ENCODE measurements at regions not wholly inside any gene's neighbourhood (a gene's known extent, or its start where the extent isn't known, plus 50 kb on each side); places are given as distances from the start of the nearest gene placed in this dataset.
A peak's percentile ranks its signal among the peaks of the same experiment; 100 is the strongest.

DNA sequence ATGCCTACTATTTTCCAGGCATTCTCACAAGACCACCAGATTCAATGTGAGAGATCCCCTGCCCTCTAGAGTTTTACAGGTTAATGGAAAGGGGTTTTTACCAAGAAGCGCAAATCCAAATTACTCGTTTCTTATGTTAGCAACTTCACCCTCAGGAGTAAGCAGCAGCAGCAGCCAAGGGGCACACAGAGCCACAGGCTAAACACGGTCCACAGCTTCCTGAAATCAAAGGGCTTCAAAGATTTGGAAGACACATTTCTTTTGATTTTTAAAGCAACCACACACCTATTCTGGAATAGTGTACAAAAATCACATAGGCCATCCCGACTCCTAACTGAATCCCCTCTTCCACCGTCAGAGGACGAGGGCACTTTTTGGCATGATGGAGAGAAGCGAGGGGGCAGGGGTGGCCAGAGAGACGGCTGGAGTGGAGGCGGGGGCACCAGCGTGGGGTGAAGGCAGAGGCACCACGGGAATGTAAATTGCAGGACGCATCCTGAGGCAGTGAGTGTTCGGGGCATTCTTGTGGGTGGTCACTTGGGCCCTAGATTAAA is 107.0 kb downstream of the ARF6 start:
- peak; percentile 40 for DNase-seq

DNA sequence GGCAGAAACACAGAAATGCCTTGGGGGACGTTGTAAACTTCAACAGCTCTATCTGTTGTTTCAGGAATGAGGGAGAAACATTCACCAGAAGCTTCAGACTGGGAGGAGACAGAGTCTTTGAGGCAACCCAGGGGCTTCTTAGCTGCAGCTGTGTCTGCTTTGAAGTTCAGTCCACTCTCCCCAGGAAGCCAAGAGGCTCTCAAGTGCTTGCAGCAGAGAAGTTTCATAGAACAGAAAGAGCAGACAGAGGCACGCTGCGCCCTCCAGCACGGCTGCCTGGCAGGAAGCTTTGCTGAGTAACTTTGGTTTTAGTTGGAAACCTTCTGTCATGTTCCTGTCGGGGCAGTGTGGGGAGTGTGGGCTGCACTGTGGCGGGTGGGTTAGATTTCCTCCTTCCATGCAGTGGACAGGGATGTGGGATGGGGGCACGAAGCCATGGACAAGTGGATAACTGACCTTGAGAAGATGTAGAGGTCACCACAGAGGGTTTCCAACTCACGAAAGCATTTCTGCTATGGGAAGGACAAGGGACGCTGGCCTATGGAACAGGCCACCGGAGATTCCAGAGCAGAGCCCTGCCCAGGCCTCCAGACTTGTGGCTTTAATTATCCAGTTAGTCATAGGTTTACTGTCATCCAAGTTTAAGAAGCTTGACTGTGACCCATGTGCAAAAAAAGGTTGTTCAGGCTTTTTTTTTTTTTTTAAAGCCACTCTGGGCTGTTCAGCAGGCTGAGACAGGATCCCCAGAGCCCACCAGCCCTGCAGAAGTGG is 107.7 kb downstream of the ARF6 start:
- peak; percentile 92 for DNase-seq

GRCh38 chr14:50001151-50001998 is 108.5 kb downstream of the ARF6 start:
- peak; percentile 91 for DNase-seq

GRCh38 chr14:50001999-50002925 is 109.4 kb downstream of the ARF6 start:
- peak; percentile 96 for DNase-seq

DNA sequence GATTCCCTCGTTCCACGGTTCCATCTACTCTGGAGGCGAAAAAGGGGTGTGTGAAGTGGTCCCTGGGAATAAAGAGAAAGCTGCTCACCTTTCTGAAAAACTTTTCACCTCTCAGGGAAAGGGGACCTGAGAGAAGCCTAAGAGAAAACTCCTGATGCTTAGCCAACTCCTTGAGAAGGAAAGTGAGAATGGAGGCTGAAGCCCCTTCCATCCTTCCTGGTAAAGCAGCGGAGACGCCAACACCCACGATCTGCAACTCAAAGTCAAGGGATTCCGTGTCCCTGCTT is 110.0 kb downstream of the ARF6 start:
- no peak for DNase-seq

DNA sequence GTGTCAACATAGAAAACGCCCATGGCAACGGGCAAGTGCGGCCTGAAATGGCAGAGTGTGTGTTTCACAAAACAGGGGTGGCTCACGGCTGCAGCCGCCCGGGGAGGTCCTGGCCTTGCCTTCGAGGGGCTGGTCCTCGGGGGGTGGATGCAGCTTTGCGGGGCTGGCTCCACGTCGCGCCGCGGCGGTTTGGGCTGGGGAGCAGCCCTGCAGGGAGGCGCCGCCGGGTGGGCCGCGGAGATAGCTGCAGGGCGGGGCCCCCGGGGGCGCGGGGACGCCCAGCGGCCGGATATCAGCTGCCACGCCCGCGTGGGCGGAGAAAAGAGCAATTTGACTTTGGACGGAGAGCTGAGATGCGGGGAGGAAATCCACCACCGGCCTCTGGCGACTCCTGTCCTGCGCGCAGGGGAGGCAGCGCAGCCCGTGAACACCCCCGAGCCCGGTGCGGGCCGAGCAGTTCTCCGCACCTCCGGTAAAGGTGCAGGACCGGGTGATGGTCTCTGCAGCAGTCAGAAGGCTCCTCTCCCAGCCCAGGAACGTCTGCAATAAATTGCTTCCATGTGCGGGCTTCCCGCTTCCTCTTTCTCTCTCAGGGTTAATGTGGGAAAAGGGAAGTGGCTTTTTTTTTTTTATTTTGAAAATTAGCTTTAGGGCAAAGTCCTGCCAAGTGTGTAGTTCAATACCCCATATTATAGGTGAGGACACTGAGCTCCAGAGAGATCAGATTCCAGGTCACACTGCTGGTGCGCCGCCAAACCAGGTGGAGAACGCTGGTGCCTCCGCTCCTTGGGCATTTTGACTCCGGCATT is 110.5 kb downstream of the ARF6 start:
- peak; percentile 92 for DNase-seq

- DNase-seq = no peak
These were observed 110.2 kb downstream of the VCPKMT start for GRCh38 chr14:50006141-50006540.

GRCh38 chr14:50007123-50007903 is 109.1 kb downstream of the VCPKMT start:
- DNase-seq = no peak

DNA sequence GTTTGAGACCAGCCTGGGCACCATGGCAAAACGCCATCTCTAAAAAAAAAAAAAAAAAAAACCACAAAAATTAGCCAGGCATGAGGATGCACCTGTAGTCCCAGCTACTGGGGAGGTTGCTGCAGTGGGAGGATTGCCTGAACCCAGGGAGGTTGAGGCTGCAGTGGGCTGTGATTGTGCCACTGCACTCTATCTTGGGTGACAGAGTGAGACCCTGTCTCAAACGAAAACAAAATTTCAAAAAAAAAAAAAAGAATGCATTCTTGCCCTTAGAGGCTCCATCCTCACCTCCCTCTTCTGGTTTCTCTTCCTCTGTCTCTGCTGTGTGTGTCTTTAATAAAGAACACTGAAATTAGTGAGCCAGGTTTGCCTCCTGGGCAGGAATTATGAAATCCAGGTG is 107.8 kb downstream of the VCPKMT start:
- no peak for DNase-seq

- DNase-seq = no peak
These were observed 107.4 kb downstream of the VCPKMT start for GRCh38 chr14:50008974-50009373.

DNA sequence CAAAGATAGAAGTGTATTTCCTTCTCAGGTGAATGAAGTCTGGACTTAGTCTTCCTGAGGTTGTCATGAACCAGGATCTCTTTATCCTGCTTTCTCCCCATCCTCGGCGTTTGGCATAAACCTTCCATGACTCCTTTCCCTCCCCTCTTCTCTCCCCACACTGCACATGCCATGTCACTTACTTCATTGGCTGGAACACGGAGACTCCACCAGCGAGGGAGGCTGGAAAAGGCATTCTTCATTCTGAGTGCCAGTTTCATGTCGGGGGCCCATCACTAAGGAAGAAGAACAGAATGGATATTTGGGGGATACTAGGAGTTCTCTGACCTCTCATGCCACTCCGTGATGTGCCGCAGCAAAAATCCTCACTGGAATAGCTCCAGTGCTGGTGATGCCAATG is 105.6 kb downstream of the VCPKMT start:
- no peak for DNase-seq

DNA sequence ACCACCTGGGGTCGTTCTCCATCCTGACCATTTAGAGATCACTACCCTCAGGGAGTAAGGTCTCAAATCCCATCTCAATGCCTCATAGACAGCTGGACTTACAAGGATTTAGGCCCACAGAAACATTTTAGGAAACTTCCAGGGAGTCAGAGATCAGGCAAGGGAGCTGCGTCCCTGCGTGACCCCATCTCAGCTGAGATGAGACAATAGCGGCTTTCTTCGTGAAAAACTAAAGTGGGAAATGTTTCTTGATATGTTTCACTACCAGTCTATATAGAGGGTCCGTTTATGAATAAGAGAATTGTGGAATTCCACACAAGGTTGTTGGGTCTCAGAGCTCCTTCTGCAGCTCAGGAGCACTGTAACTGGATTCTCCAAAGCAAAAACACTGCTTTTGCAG is 105.1 kb downstream of the VCPKMT start:
- no peak for DNase-seq

GRCh38 chr14:50012644-50013043 is 103.7 kb downstream of the VCPKMT start:
- no peak for DNase-seq

- no peak for DNase-seq
These were observed 103.0 kb downstream of the VCPKMT start for GRCh38 chr14:50013198-50013918.

DNA sequence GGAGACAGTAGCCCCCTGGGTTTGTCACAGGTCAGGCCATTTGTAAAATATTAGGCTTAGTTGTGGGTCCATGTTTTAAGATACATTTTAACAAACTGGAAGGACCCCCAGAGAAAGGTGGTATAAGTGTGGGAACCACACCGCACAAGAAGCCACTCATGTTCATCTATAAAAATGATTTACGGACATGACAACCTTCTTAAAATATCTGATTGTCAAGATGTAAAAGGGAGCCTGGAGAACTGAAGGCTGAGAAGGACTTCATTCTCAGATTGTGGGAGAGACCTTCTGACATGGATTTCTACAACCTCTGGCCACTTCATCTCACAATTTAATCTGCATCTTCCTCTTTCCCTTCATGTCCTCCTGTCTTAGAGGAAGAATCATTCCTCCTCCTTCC is 102.4 kb downstream of the VCPKMT start:
- DNase-seq = no peak

DNA sequence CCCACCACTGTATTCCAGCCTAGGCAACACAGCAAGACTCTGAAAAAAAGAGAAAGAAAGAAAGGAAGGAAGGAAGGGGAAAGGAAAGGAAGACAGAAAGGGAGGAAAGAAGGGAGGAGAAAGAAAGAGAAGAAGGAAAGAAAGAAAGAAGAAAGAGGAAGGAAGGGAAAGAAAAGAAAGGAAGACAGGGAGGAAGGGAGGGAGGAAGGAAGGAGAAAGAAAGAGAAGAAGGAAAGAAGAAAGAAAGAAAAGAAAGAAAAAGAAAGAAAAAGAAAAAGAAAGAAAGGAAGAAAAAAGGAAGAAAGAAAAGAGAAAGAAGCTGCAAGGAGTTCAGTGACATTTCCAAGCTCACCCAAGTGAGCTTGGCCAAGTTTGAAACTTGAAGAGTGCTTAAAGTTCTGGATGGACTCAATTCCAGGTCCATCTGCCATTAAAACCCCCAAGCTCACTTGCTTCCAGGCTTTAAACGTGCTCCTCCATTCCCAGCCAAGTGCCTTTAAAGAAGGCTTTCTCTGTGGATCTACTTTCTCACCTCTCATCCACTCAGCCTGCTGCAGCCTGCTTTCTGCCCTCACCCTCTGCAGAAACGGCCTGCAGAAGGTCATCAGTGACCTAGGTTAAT is 101.5 kb downstream of the VCPKMT start:
- no peak for DNase-seq

- DNase-seq = no peak
These were observed 100.7 kb downstream of the VCPKMT start for GRCh38 chr14:50015716-50016115.

- DNase-seq = no peak
These were observed 98.0 kb downstream of the VCPKMT start for GRCh38 chr14:50018201-50018932.

DNA sequence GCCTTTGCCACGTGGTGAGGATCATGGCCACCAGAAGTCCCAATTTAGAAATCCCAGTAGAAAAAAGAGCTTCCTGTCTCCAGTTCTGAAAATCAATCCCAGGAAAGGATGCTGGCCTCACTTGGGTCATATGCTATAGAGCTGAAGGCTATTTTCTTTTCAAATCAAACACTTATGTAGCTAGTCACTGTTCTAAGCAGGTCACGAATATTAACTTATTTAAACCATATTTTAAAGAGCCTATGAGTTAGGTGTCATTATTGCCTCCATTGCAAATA is 97.5 kb downstream of the VCPKMT start:
- DNase-seq = no peak

- DNase-seq = no peak
These were observed 96.2 kb downstream of the VCPKMT start for GRCh38 chr14:50020184-50020583.
